ENCODE measurements at regions not wholly inside any gene's neighbourhood (a gene's known extent, or its start where the extent isn't known, plus 50 kb on each side); places are given as distances from the start of the nearest gene placed in this dataset.

DNA sequence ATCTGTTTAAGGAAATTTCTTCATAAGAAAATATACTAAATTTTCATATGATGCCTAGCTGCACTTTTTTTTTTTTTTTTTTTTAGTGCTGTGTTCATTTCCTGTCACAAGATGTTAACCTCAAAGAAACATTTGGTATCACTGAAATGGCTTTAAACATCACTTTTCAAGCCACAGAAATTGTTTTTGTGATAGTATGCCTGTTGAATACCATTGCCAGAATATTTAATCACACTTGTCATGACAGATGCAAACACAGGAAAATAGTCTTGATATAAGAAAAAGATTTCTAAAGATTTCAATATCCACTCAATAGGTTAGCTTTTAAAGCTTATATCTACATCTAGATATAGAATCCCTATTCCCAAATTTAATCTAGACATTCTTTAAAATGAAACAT is 608.5 kb upstream of the AGTR1 start:
- Histone ChIP-seq H3K4me3 (no peak overlapping the region), H3K36me3 (no peaks in the 10 kb centered on the region), H3K9me3 (no peaks in the 10 kb centered on the region), H3K27ac (no peak overlapping the region), H3K4me1 (no peaks in the 10 kb centered on the region), H3K27me3 (no peaks in the 10 kb centered on the region)
- TF ChIP-seq, protein P1, sequence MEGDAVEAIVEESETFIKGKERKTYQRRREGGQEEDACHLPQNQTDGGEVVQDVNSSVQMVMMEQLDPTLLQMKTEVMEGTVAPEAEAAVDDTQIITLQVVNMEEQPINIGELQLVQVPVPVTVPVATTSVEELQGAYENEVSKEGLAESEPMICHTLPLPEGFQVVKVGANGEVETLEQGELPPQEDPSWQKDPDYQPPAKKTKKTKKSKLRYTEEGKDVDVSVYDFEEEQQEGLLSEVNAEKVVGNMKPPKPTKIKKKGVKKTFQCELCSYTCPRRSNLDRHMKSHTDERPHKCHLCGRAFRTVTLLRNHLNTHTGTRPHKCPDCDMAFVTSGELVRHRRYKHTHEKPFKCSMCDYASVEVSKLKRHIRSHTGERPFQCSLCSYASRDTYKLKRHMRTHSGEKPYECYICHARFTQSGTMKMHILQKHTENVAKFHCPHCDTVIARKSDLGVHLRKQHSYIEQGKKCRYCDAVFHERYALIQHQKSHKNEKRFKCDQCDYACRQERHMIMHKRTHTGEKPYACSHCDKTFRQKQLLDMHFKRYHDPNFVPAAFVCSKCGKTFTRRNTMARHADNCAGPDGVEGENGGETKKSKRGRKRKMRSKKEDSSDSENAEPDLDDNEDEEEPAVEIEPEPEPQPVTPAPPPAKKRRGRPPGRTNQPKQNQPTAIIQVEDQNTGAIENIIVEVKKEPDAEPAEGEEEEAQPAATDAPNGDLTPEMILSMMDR (IDR thresholded peaks at IDR 0.05) = no peak
- no peak for TF ChIP-seq POLR2A (IDR thresholded peaks at IDR 0.05)
- intact Hi-C loops (cut with DNase I) = no loop called here
- no peak for DNase-seq

DNA sequence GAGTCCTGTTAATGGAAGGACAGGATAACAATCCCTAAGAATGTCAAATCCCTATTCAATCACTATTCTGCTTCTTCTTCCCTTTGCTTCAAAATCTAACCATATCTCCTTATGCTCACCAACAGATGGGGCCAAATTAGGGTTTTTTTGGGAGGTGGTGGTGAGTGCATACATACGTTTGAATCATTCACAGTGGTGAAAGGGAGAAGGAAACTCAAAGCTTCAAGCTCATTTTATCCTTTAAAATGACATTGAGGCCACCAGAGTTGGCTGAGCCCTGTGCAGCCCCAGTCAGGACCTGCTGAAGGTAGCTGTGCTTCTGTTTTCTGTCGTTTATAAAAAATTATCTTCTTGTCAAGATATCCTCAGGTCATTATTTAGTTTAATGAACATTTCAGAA is 607.5 kb upstream of the AGTR1 start:
- no peak for TF ChIP-seq POLR2A (IDR thresholded peaks at IDR 0.05)
- TF ChIP-seq, protein P1 (IDR thresholded peaks at IDR 0.05) = no peak
- no peak for DNase-seq
- 43 to 67% methylated on average over 2 of the region's 2 CpGs for WGBS, 2 donors

DNA sequence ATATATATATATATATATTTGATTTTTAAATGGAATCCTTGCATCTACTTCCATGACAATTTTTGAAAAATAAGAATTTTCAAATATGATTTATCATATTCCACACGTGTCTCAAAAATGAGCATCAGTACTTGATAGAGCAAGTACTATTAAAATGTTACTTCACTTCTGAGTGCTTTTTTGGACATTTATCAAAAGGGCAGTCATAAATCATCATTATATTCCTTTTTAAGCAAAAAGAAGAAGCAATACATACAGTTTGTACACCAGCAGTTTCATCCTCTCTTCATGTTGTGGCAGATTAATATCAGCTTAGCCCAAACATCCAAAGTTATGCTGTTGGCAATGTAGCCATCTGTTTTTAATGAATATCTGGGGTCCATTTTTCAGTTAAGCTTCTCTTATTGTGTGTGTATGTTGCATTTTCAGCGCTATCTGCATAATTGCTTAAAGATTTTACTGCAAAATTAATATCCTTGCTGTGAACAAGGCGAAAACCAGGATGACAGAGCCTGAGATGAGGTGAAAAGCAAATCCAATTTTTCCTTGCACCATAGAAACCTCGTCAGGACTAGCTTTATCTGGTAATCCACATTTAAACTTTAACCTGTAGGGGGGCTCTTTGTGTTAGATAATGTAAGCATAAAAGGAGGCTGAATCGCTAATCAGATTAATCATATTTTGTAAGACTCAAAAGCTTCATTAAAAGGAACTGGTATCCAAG is 604.9 kb upstream of the AGTR1 start:
- DNase-seq = no peak
- intact Hi-C loops (cut with DNase I) = no loop called here
- Histone ChIP-seq H3K27me3 (no peaks in the 10 kb centered on the region), H3K4me1 (no peaks in the 10 kb centered on the region), H3K36me3 (no peaks in the 10 kb centered on the region), H3K9me3 (no peaks in the 10 kb centered on the region), H3K4me3 (no peak overlapping the region), H3K27ac (no peak overlapping the region)
- WGBS, 2 donors = 53 to 55% methylated on average over 5 of the region's 5 CpGs
- TF ChIP-seq, protein P1 (IDR thresholded peaks at IDR 0.05) = no peak
- no peak for TF ChIP-seq POLR2A (IDR thresholded peaks at IDR 0.05)

More for the DNA sequence above, 607.5 kb upstream of the AGTR1 start:
- Histone ChIP-seq H3K36me3 (no peaks in the 10 kb centered on the region), H3K9me3 (no peaks in the 10 kb centered on the region), H3K27ac (no peak overlapping the region), H3K27me3 (no peaks in the 10 kb centered on the region), H3K4me1 (no peaks in the 10 kb centered on the region), H3K4me3 (no peak overlapping the region)
- intact Hi-C loops (cut with DNase I) = no loop called here

DNA sequence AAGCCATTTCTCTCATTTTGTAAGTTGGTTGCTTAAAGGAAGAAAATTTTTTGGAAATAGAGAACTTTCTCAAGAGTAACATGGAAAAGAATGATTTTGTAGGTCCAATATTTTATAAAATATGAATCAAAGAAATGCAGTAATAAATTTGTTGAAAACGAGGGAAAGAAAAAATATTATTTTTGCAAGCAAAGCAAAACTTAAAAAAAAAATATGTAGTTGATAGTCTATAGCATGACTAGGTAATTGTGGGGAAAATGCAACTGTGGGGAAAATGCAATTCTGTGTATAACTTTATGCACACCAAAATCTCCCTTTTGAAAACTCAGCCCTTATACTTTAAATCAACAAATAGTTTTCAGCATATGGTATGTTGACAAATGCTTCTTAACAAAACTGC is 604.0 kb upstream of the AGTR1 start:
- Histone ChIP-seq H3K36me3 (no peaks in the 10 kb centered on the region), H3K4me1 (no peaks in the 10 kb centered on the region), H3K27me3 (no peaks in the 10 kb centered on the region), H3K9me3 (no peaks in the 10 kb centered on the region), H3K27ac (no peak overlapping the region), H3K4me3 (no peak overlapping the region)
- no peak for TF ChIP-seq POLR2A (IDR thresholded peaks at IDR 0.05)
- TF ChIP-seq, protein P1 (IDR thresholded peaks at IDR 0.05) = no peak
- DNase-seq = no peak
- 35 to 38% methylated on average over 1 of the region's 1 CpG for WGBS, 2 donors
- intact Hi-C loops (cut with DNase I) = no loop called here

DNA sequence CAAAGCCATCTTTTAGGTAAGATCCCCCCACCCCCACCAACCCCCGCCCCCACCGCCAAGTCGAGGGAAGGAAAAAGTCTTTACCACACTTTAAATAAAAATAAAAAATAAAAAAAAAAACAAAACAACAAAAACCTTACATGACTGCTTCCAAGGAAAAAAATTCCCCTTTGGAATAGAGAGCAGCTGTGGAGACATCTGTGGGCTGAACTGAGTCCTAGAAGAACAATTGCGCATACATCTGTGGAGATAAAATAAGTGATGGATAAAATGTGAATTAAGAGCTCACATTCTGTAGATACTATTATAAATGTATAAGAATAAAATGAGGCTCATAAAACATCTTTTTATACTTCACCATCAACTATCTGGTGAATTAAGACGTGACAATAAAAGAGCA is 601.7 kb upstream of the AGTR1 start:
- Histone ChIP-seq H3K36me3 (no peaks in the 10 kb centered on the region), H3K27ac (no peak overlapping the region), H3K9me3 (no peaks in the 10 kb centered on the region), H3K4me3 (no peak overlapping the region), H3K4me1 (no peaks in the 10 kb centered on the region), H3K27me3 (no peaks in the 10 kb centered on the region)
- 62 to 74% methylated on average over 5 of the region's 5 CpGs for WGBS, 2 donors
- no peak for DNase-seq
- intact Hi-C loops (cut with DNase I) = no loop called here
- TF ChIP-seq, protein P1 (IDR thresholded peaks at IDR 0.05) = no peak
- no peak for TF ChIP-seq POLR2A (IDR thresholded peaks at IDR 0.05)

Data from esophagus squamous epithelium (tissue), 5 donors.